Smooth muscle cell (in vitro differentiated cells): ENCODE measurements at regions not wholly inside any gene's neighbourhood (a gene's known extent, or its start where the extent isn't known, plus 50 kb on each side); places are given as distances from the start of the nearest gene placed in this dataset.

Experiments used
- DNase-seq: peaks from one replicate; lab custom pipeline; 2025; ENCODE audit not compliant: unreplicated experiment; lab: John Stamatoyannopoulos, UW
- H2AFZ ChIP-seq: fragments of 200-600 bp; sonication (generic); 2 replicates; pipeline ENCODE4 v1.6.0; 2016; ENCODE audit warnings: antibody characterized with exemption, low read depth, mild to moderate bottlenecking
- H3F3A ChIP-seq: fragments of 200-600 bp; sonication (generic); 2 replicates; pipeline ENCODE4 v1.6.0; 2017; ENCODE audit warnings: antibody characterized with exemption, low read depth
- H3K27ac ChIP-seq: fragments of 200-600 bp; sonication (generic); 2 replicates; pipeline ENCODE4 v1.5.1; 2016; ENCODE audit warnings: low read depth, mild to moderate bottlenecking
- H3K27me3 ChIP-seq: fragments of 200-600 bp; sonication (generic); 2 replicates; pipeline ENCODE4 v1.6.1; 2016; ENCODE audit warnings: low read depth, mild to moderate bottlenecking
- H3K36me3 ChIP-seq: fragments of 200-600 bp; sonication (generic); 2 replicates; pipeline ENCODE4 v1.5.1; 2016; ENCODE audit warnings: low read depth
- H3K4me1 ChIP-seq: fragments of 200-600 bp; sonication (generic); 2 replicates; pipeline ENCODE4 v1.5.1; 2016; ENCODE audit warnings: low read depth
- H3K4me2 ChIP-seq: fragments of 200-600 bp; sonication (generic); 2 replicates; pipeline ENCODE4 v1.6.0; 2016; ENCODE audit warnings: mild to moderate bottlenecking
- H3K4me3 ChIP-seq: fragments of 200-600 bp; sonication (generic); 2 replicates; pipeline ENCODE4 v1.5.1; 2016; ENCODE audit warnings: mild to moderate bottlenecking
- H3K79me2 ChIP-seq: fragments of 200-600 bp; sonication (generic); 2 replicates; pipeline ENCODE4 v1.6.0; 2016; ENCODE audit warnings: low read depth, mild to moderate bottlenecking
- H3K9ac ChIP-seq: fragments of 200-600 bp; sonication (generic); 2 replicates; pipeline ENCODE4 v1.6.0; 2016; ENCODE audit warnings: low read depth
- H3K9me3 ChIP-seq: fragments of 200-600 bp; sonication (generic); replicated peaks from 2 replicates; pipeline ENCODE4 v1.5.1; 2016; ENCODE audit warnings: low read depth
- H4K20me1 ChIP-seq: fragments of 200-600 bp; sonication (generic); 2 replicates; pipeline ENCODE4 v1.6.0; 2016; ENCODE audit warnings: low read depth
- WGBS: methylation state at CpG from one replicate; pipeline ENCODE4 v1.1.7; 2016; ENCODE audit warnings: low lambda C conversion rate; 5-methylcytosine and 5-hydroxymethylcytosine counted together
- TF ChIP-seq, protein P1 (sequence below): fragments of 200-600 bp; sonication (generic); IDR thresholded peaks from 2 replicates; pipeline ENCODE4 v1.5.1; 2017; ENCODE audit warnings: borderline replicate concordance, mild to moderate bottlenecking, antibody characterized with exemption; ENCODE audit not compliant: insufficient read depth, poor library complexity, severe bottlenecking

GRCh38 chr5:40397091-40397490, 282.6 kb upstream of the PTGER4 start:
- whole genome bisulfite sequencing, result 91% methylated on average over 2 of the region's 2 CpGs
- Histone ChIP-seq H4K20me1 (no peaks in the 10 kb centered on the region), H3K4me3 (no peak overlapping the region), H3K9me3 (no peaks in the 10 kb centered on the region), H3K9ac (no peak overlapping the region), H2AFZ (no peak overlapping the region), H3K27me3 (peaks cover 8% of the 10 kb centered on the region), H3K27ac (no peak overlapping the region), H3K4me1 (no peaks in the 10 kb centered on the region), H3F3A (no peaks in the 10 kb centered on the region), H3K4me2 (no peak overlapping the region), H3K79me2 (no peaks in the 10 kb centered on the region), H3K36me3 (no peaks in the 10 kb centered on the region)
- no peak for DNase-seq
- TF ChIP-seq, protein P1, sequence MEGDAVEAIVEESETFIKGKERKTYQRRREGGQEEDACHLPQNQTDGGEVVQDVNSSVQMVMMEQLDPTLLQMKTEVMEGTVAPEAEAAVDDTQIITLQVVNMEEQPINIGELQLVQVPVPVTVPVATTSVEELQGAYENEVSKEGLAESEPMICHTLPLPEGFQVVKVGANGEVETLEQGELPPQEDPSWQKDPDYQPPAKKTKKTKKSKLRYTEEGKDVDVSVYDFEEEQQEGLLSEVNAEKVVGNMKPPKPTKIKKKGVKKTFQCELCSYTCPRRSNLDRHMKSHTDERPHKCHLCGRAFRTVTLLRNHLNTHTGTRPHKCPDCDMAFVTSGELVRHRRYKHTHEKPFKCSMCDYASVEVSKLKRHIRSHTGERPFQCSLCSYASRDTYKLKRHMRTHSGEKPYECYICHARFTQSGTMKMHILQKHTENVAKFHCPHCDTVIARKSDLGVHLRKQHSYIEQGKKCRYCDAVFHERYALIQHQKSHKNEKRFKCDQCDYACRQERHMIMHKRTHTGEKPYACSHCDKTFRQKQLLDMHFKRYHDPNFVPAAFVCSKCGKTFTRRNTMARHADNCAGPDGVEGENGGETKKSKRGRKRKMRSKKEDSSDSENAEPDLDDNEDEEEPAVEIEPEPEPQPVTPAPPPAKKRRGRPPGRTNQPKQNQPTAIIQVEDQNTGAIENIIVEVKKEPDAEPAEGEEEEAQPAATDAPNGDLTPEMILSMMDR, result no peak

- Histone ChIP-seq H3K4me1 (no peaks in the 10 kb centered on the region), H3K9ac (no peak overlapping the region), H3K36me3 (no peaks in the 10 kb centered on the region), H2AFZ (no peak overlapping the region), H3K4me3 (no peak overlapping the region), H3K9me3 (no peaks in the 10 kb centered on the region), H3K27ac (no peak overlapping the region), H3K27me3 (peaks cover 8% of the 10 kb centered on the region), H3K79me2 (no peaks in the 10 kb centered on the region), H4K20me1 (no peaks in the 10 kb centered on the region), H3K4me2 (no peak overlapping the region), H3F3A (no peaks in the 10 kb centered on the region)
- TF ChIP-seq, protein P1, result no peak
- no peak for DNase-seq
- 91% methylated on average over 1 of the region's 1 CpG for WGBS
These were observed 283.4 kb upstream of the PTGER4 start for GRCh38 chr5:40396317-40396716.

GRCh38 chr5:40395251-40395650, 284.5 kb upstream of the PTGER4 start:
- no peak overlapping the region for H2AFZ ChIP-seq
- no peak overlapping the region for H3K4me2 ChIP-seq
- peaks cover 8% of the 10 kb centered on the region for H3K27me3 ChIP-seq
- no peaks in the 10 kb centered on the region for H3K9me3 ChIP-seq
- no peak overlapping the region for H3K4me3 ChIP-seq
- no peak overlapping the region for H3K27ac ChIP-seq
- H3K79me2 ChIP-seq, result no peaks in the 10 kb centered on the region
- H3K4me1 ChIP-seq, result no peaks in the 10 kb centered on the region
- no peaks in the 10 kb centered on the region for H3K36me3 ChIP-seq
- H3K9ac ChIP-seq, result no peak overlapping the region
- no peak for DNase-seq
- TF ChIP-seq, protein P1, result no peak
- 80% methylated on average over 4 of the region's 4 CpGs for WGBS
- H4K20me1 ChIP-seq, result no peaks in the 10 kb centered on the region
- H3F3A ChIP-seq, result no peaks in the 10 kb centered on the region

DNA sequence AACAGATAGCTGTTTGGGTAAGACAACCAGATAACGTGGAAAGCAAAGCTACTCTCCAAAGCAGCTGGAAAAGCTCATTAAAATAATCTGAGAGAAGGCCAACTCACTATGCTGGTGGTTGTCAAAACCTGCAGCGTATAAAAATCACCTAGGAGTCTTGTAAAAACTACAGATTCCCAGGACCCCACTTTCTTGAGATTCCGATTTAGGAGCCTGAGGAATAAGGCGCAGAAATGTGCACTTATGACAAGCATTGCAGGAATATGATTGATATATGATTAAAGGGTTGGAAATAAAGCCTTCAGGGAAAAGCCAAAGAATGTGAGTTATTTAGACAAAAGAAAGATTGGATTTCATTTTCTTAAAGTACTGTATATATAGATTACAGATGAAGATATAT, 285.0 kb upstream of the PTGER4 start:
- no peak overlapping the region for H3K4me2 ChIP-seq
- WGBS, result 85% methylated on average over 4 of the region's 4 CpGs
- no peak overlapping the region for H3K27ac ChIP-seq
- no peak overlapping the region for H2AFZ ChIP-seq
- no peaks in the 10 kb centered on the region for H3K79me2 ChIP-seq
- H3K4me1 ChIP-seq, result no peaks in the 10 kb centered on the region
- DNase-seq, result no peak
- H3K27me3 ChIP-seq, result peaks cover 8% of the 10 kb centered on the region
- H3K36me3 ChIP-seq, result no peaks in the 10 kb centered on the region
- no peaks in the 10 kb centered on the region for H3F3A ChIP-seq
- TF ChIP-seq, protein P1, result no peak
- H3K9ac ChIP-seq, result no peak overlapping the region
- no peaks in the 10 kb centered on the region for H4K20me1 ChIP-seq
- H3K9me3 ChIP-seq, result no peaks in the 10 kb centered on the region
- no peak overlapping the region for H3K4me3 ChIP-seq
